ENCODE measurements at regions not wholly inside any gene's neighbourhood (a gene's known extent, or its start where the extent isn't known, plus 50 kb on each side); places are given as distances from the start of the nearest gene placed in this dataset.

DNA sequence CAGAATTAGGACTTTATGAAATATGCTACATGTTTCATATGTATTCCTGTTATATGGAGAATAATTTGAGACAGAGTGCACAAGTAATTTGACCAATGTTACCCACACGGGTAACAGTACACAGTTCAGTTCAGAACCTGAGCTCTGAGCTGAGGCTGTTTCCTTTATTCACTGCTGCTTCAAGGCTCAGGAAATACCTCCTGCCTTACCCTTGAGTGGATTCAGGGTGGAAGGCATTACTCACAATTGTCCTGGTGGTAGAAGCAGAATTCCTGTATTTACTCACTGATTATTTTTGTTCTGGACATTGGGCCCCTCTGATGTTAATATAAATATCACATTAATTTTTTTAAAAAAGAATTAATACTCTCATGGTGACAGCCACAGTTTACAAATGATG, 73.5 kb upstream of the CAMK2D start:
- FAIRE-seq = no peak
- Histone ChIP-seq H3K9ac (ENCODE audit: low read length in 3 of 3) (no peak overlapping the region), H3K27me3 (ENCODE audit: control insufficient read depth, insufficient read depth, low read length) (no peaks in the 10 kb centered on the region), H3K9me3 (ENCODE audit: control insufficient read depth in 2 of 3, insufficient read depth in 1 of 3, low read length in 3 of 3) (no peaks in the 10 kb centered on the region), H3K4me1 (ENCODE audit: control insufficient read depth in 2 of 3, insufficient read depth in 2 of 3, low read depth in 1 of 3, low read length in 3 of 3) (no peaks in the 10 kb centered on the region), H3K36me3 (ENCODE audit: control insufficient read depth in 2 of 3, insufficient read depth in 3 of 3, low read length in 3 of 3) (no peaks in the 10 kb centered on the region), H3K27ac (ENCODE audit: low read depth in 2 of 2, low read length in 2 of 2) (no peak overlapping the region), H3K4me3 (ENCODE audit: low read length in 3 of 3) (no peak overlapping the region)
- intact Hi-C loops (cut with DNase I) = no loop called here
- no peak for DNase-seq
- TF ChIP-seq, protein P1, sequence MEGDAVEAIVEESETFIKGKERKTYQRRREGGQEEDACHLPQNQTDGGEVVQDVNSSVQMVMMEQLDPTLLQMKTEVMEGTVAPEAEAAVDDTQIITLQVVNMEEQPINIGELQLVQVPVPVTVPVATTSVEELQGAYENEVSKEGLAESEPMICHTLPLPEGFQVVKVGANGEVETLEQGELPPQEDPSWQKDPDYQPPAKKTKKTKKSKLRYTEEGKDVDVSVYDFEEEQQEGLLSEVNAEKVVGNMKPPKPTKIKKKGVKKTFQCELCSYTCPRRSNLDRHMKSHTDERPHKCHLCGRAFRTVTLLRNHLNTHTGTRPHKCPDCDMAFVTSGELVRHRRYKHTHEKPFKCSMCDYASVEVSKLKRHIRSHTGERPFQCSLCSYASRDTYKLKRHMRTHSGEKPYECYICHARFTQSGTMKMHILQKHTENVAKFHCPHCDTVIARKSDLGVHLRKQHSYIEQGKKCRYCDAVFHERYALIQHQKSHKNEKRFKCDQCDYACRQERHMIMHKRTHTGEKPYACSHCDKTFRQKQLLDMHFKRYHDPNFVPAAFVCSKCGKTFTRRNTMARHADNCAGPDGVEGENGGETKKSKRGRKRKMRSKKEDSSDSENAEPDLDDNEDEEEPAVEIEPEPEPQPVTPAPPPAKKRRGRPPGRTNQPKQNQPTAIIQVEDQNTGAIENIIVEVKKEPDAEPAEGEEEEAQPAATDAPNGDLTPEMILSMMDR (IDR thresholded peaks at IDR 0.05; ENCODE audit: borderline replicate concordance, extremely low read depth, insufficient read depth) = no peak

DNA sequence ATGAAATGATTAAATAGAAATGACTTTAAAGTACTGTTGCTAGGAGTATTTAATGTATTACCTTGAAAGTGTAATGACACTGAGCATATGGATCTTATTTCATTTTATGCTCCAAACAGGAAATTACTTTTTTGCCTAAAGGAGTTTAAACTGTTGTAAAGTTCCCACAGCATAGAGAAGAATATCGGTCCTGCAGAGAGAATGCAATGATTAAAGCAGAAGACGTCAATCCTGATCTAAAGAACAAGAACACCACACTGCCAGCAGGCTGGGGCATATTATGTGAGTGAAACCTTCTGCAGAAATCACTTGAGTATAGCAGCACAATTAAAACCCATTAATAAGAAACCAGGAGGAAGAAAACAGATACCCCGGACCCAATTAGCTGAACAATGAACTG, 72.8 kb upstream of the CAMK2D start:
- DNase-seq = peak in 1 of 5 donors; percentile 13
- FAIRE-seq = no peak
- Histone ChIP-seq H3K9ac (ENCODE audit: low read length in 3 of 3) (no peak overlapping the region), H3K36me3 (ENCODE audit: control insufficient read depth in 2 of 3, insufficient read depth in 3 of 3, low read length in 3 of 3) (no peaks in the 10 kb centered on the region), H3K9me3 (ENCODE audit: control insufficient read depth in 2 of 3, insufficient read depth in 1 of 3, low read length in 3 of 3) (no peaks in the 10 kb centered on the region), H3K4me3 (ENCODE audit: low read length in 3 of 3) (no peak overlapping the region), H3K27ac (ENCODE audit: low read depth in 2 of 2, low read length in 2 of 2) (no peak overlapping the region), H3K27me3 (ENCODE audit: control insufficient read depth, insufficient read depth, low read length) (no peaks in the 10 kb centered on the region), H3K4me1 (ENCODE audit: control insufficient read depth in 2 of 3, insufficient read depth in 2 of 3, low read depth in 1 of 3, low read length in 3 of 3) (no peaks in the 10 kb centered on the region)
- intact Hi-C loops (cut with DNase I) = no loop called here
- TF ChIP-seq, protein P1 (IDR thresholded peaks at IDR 0.05; ENCODE audit: borderline replicate concordance, extremely low read depth, insufficient read depth) = no peak

DNA sequence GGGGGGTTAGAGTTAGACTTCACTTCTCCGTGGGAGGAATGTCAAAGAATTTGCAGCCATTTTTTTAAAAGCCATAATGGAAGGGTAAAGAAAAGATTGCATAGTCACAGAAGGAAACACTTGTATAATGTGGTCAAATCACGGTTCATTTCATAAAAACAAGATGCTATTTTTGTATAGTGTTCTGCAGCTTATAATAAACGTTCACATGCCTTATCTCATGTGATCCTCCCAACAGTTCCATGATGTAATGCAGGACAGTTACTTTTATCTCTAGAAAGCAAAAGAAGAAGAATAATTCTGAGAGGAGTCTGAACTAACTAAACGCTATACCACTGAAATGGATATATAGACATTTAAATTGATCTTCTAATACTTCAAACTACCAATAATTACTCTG, 71.3 kb upstream of the CAMK2D start:
- H3K27ac ChIP-seq (ENCODE audit: low read depth in 2 of 2, low read length in 2 of 2) = no peak overlapping the region
- TF ChIP-seq, protein P1 (IDR thresholded peaks at IDR 0.05; ENCODE audit: borderline replicate concordance, extremely low read depth, insufficient read depth) = no peak
- H3K27me3 ChIP-seq (ENCODE audit: control insufficient read depth, insufficient read depth, low read length) = no peaks in the 10 kb centered on the region
- FAIRE-seq = no peak
- H3K4me1 ChIP-seq (ENCODE audit: control insufficient read depth in 2 of 3, insufficient read depth in 2 of 3, low read depth in 1 of 3, low read length in 3 of 3) = no peaks in the 10 kb centered on the region
- H3K4me3 ChIP-seq (ENCODE audit: low read length in 3 of 3) = no peak overlapping the region
- no peak overlapping the region for H3K9ac ChIP-seq (ENCODE audit: low read length in 3 of 3)
- H3K36me3 ChIP-seq (ENCODE audit: control insufficient read depth in 2 of 3, insufficient read depth in 3 of 3, low read length in 3 of 3) = no peaks in the 10 kb centered on the region
- no peak for DNase-seq
- H3K9me3 ChIP-seq (ENCODE audit: control insufficient read depth in 2 of 3, insufficient read depth in 1 of 3, low read length in 3 of 3) = no peaks in the 10 kb centered on the region
- intact Hi-C loops (cut with DNase I) = no loop called here

DNA sequence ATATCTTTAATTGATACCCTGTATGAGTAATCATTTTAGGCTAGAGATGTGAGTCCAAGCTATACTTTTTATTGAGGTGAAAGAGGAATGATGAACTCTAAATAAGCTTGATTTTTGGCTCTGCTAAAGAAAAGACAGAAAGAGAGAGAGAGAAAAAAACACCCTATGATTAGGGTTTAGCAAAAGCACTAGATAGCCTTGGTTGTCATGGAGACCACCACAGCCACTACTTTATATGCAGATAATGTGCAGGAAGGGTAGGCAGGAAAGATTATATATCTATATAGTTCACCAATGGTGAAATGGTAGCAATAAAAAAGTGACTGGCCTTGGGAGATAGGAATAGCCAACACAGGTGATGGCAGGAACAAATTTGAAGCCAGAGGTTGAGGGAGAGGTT, 69.9 kb upstream of the CAMK2D start:
- no peaks in the 10 kb centered on the region for H3K27me3 ChIP-seq (ENCODE audit: control insufficient read depth, insufficient read depth, low read length)
- TF ChIP-seq, protein P1 (IDR thresholded peaks at IDR 0.05; ENCODE audit: borderline replicate concordance, extremely low read depth, insufficient read depth) = no peak
- no peaks in the 10 kb centered on the region for H3K4me1 ChIP-seq (ENCODE audit: control insufficient read depth in 2 of 3, insufficient read depth in 2 of 3, low read depth in 1 of 3, low read length in 3 of 3)
- FAIRE-seq (no peak), DNase-seq (no peak)
- intact Hi-C loops (cut with DNase I) = no loop called here
- H3K4me3 ChIP-seq (ENCODE audit: low read length in 3 of 3) = no peak overlapping the region
- H3K27ac ChIP-seq (ENCODE audit: low read depth in 2 of 2, low read length in 2 of 2) = no peak overlapping the region
- no peaks in the 10 kb centered on the region for H3K9me3 ChIP-seq (ENCODE audit: control insufficient read depth in 2 of 3, insufficient read depth in 1 of 3, low read length in 3 of 3)
- no peak overlapping the region for H3K9ac ChIP-seq (ENCODE audit: low read length in 3 of 3)
- no peaks in the 10 kb centered on the region for H3K36me3 ChIP-seq (ENCODE audit: control insufficient read depth in 2 of 3, insufficient read depth in 3 of 3, low read length in 3 of 3)

Data from kidney (tissue), 13 donors.